ENCODE measurements at regions not wholly inside any gene's neighbourhood (a gene's known extent, or its start where the extent isn't known, plus 50 kb on each side); places are given as distances from the start of the nearest gene placed in this dataset.

DNA sequence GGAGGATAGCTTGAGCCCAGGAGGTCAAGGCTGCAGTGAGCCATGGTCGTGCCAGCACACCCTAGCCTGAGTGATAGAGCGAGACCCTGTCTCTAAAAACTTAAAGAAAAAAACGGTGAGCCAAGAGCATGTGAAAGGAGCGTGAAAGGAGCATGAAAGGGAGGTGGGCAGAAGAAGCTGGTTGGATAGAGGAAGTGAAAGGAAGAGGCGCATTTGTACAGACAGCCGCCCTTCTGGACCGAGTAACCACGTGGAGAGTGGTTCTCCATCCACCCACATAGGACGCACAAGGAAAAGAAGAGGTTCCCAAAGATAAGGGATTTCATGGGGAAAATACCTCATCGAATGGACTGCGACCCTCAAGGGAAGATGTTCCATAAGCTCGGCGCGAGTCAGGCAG, 60.4 kb upstream of the IFNAR2 start:
- peak; percentile 56 for TF ChIP-seq SPI1 (IDR thresholded peaks at IDR 0.05; ENCODE audit: borderline replicate concordance, low read depth)
- TF ChIP-seq GABPA (IDR thresholded peaks at IDR 0.05; ENCODE audit: low read depth): no peak
- Histone ChIP-seq H3K27ac (replicated peaks) (no peak overlapping the region), H3K4me3 (replicated peaks; ENCODE audit: insufficient read depth, low read length) (no peak overlapping the region), H3K27me3 (ENCODE audit: insufficient read depth, poor library complexity, severe bottlenecking) (peaks cover 4% of the 10 kb centered on the region)
- peak in 1 of 2 experiments; percentile 10 for DNase-seq (ENCODE audit: low read depth in 1 of 2, low spot score in 1 of 2)

GRCh38 chr21:33171616-33172169, 58.0 kb upstream of the IFNAR2 start:
- H3K4me3 ChIP-seq (replicated peaks; ENCODE audit: insufficient read depth, low read length): no peak overlapping the region
- no peak for TF ChIP-seq POLR2AphosphoS5 (IDR thresholded peaks at IDR 0.05; ENCODE audit: low read depth)
- TF ChIP-seq CTCF (IDR thresholded peaks at IDR 0.05; ENCODE audit: insufficient read depth, low read length): no peak
- no peak for TF ChIP-seq SPI1 (IDR thresholded peaks at IDR 0.05; ENCODE audit: borderline replicate concordance, low read depth)
- no peak for TF ChIP-seq GABPA (IDR thresholded peaks at IDR 0.05; ENCODE audit: low read depth)
- TF ChIP-seq, protein P1, sequence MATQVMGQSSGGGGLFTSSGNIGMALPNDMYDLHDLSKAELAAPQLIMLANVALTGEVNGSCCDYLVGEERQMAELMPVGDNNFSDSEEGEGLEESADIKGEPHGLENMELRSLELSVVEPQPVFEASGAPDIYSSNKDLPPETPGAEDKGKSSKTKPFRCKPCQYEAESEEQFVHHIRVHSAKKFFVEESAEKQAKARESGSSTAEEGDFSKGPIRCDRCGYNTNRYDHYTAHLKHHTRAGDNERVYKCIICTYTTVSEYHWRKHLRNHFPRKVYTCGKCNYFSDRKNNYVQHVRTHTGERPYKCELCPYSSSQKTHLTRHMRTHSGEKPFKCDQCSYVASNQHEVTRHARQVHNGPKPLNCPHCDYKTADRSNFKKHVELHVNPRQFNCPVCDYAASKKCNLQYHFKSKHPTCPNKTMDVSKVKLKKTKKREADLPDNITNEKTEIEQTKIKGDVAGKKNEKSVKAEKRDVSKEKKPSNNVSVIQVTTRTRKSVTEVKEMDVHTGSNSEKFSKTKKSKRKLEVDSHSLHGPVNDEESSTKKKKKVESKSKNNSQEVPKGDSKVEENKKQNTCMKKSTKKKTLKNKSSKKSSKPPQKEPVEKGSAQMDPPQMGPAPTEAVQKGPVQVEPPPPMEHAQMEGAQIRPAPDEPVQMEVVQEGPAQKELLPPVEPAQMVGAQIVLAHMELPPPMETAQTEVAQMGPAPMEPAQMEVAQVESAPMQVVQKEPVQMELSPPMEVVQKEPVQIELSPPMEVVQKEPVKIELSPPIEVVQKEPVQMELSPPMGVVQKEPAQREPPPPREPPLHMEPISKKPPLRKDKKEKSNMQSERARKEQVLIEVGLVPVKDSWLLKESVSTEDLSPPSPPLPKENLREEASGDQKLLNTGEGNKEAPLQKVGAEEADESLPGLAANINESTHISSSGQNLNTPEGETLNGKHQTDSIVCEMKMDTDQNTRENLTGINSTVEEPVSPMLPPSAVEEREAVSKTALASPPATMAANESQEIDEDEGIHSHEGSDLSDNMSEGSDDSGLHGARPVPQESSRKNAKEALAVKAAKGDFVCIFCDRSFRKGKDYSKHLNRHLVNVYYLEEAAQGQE (IDR thresholded peaks at IDR 0.05; ENCODE audit: insufficient replicate concordance, low read depth): no peak
- no peak for DNase-seq (ENCODE audit: low read depth in 1 of 2, low spot score in 1 of 2)
- H3K27me3 ChIP-seq (ENCODE audit: insufficient read depth, poor library complexity, severe bottlenecking): peaks cover 8% of the 10 kb centered on the region
- no peak overlapping the region for H3K27ac ChIP-seq (replicated peaks)

DNA sequence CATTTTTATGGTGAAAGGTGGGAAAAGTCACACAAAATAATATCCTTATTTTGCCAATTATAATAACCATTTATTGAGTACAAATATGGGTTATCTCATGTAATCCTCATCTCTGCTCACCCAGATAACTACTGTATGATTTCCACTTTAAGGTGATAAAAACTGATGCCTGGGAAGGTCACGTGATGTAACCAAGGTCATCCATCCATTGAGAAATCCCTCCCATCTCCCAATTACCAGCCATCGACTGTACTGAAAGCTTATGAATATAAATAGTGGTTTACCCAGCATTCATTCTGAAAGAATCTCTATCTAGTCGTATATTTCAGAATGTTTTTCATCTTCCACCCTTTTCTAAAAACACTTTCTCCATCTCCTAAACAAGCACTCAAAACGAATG, 55.0 kb upstream of the IFNAR2 start:
- H3K4me3 ChIP-seq (replicated peaks; ENCODE audit: insufficient read depth, low read length): no peak overlapping the region
- no peak for DNase-seq (ENCODE audit: low read depth in 1 of 2, low spot score in 1 of 2)
- no peak overlapping the region for H3K27ac ChIP-seq (replicated peaks)
- H3K27me3 ChIP-seq (ENCODE audit: insufficient read depth, poor library complexity, severe bottlenecking): peaks cover 14% of the 10 kb centered on the region
- TF ChIP-seq SPI1 (IDR thresholded peaks at IDR 0.05; ENCODE audit: borderline replicate concordance, low read depth) (no peak), GABPA (IDR thresholded peaks at IDR 0.05; ENCODE audit: low read depth) (no peak), POLR2AphosphoS5 (IDR thresholded peaks at IDR 0.05; ENCODE audit: low read depth) (no peak), CTCF (IDR thresholded peaks at IDR 0.05; ENCODE audit: insufficient read depth, low read length) (no peak)
- TF ChIP-seq, protein P1 (IDR thresholded peaks at IDR 0.05; ENCODE audit: insufficient replicate concordance, low read depth): no peak

Measured in HL-60 (cell line).